HG02763 (cell line): ENCODE measurements at regions not wholly inside any gene's neighbourhood (a gene's known extent, or its start where the extent isn't known, plus 50 kb on each side); places are given as distances from the start of the nearest gene placed in this dataset.

Source experiments
- ATAC-seq: cut with Tn5 transposase; IDR thresholded peaks from one replicate; pipeline ENCODE4 v1.9.1; 2021; ENCODE audit warnings: mild to moderate bottlenecking, moderate library complexity; ENCODE audit not compliant: unreplicated experiment

GRCh38 chr11:113555071-113555619 is 79.9 kb upstream of the DRD2 start:
- ATAC-seq: no peak

DNA sequence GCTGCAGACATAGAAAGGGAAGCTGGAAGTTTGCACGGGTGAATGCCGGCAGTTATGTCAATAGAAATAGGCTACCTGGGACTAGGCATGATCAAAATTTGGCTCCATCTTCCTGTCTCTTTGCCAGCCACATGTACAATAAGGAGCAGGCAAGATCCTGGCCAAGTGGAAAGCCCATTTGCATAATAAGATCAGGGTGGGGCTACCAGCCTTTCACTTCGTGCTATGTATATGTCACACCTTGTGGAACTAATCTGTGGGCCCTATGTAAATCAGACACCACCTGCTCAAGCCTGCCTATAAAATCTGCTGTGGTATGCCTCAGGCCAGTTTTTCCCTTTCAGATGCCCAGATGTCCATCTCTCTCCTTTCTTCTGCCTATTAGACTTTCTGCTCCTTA is 79.3 kb upstream of the DRD2 start:
- ATAC-seq: no peak

GRCh38 chr11:113553915-113554314 is 78.7 kb upstream of the DRD2 start:
- ATAC-seq: no peak

DNA sequence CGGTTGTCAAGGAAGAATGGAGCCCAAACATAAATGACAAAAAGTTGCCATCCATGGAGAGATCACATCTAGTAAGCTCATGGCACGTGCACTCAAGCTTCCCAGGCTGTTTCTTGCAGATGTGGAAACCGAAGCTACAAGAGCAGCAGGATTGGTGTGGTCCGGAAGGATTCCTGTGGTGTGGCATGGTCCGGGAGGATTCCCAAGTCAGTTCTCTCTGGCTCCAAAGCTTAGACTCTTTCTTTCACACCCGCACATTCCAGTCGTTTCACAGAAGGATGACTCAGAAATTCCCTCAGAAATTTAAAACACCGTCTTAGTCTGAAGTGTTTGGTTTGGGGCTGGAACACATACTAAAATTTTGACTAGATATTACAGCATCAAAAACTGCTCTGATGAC is 78.0 kb upstream of the DRD2 start:
- no peak for ATAC-seq

- no peak for ATAC-seq
Measured at GRCh38 chr11:113552271-113552670, 77.1 kb upstream of the DRD2 start.

DNA sequence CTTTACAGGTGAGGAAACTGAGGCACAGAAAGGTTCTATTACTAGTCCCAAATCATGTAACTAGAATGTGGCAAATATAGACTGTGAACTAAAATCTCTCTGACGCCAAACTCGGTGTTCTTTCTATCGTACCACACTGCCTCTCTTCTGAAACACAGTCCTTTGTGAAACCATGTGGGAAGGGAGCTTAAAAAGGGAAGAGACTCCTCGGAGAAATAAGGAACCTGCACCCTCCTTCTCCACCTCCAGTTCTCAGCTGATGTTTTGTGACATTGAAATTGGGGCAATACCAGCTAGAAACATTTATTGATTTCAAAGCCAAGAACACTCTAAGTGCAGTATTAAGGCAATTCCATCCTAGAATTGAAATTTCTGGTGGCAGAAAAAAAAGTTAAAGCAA is 76.4 kb upstream of the DRD2 start:
- no peak for ATAC-seq

- ATAC-seq: no peak
Measured at GRCh38 chr11:113549611-113550578, 74.7 kb upstream of the DRD2 start.

DNA sequence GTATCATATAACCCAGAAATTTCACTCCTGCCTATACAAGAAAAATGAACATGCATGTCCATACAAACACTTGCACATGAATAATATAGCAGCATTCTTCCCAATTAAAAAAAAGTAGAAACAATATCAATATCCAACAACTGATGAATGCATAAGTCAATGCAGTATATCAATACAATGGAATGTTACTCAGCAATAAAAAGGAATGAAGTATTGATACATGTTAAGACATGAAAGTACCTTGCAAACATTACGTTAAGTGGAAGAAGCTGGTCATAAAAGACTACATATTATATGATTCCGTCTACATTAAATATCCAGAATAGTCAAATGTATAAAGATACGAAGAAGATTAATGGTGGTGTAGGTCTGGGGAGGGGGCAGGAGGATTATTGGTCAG is 73.9 kb upstream of the DRD2 start:
- no peak for ATAC-seq

GRCh38 chr11:113547739-113548138 is 72.5 kb upstream of the DRD2 start:
- no peak for ATAC-seq

DNA sequence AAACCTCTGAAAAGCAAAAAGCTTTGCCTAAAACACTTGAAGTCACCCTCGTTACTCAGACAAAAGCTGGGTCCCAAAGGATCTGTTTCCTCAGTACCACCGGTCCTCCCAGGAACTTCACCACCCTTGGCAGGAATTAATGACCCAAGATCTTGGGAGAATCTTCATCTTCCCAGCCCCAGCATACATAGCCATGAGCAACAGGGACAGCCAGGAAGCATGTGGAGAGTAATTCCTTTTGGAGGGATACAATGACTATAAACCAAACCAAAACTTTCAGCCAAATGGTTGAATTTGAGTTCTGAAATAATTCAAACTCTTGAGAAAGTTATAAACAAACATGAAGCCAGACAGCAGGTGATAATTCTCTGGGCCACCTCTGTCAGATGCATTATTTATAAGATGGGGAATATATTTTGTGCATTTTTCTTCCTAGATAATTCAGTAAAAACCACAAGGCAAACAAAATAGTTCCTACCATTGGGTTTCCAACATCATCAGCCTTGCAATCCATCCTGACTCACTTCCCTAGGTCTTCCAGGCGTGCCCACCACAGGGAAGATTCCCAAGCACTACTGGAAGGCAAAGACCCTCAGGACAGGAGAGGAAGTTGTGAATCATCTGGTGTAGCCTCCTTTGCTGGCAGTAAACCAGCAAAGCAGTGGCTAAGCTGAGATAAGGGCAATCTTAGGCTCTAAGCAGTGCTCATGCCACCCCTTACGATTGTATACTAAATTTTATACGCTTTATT is 71.7 kb upstream of the DRD2 start:
- no peak for ATAC-seq

GRCh38 chr11:113542420-113542819 is 67.2 kb upstream of the DRD2 start:
- no peak for ATAC-seq

DNA sequence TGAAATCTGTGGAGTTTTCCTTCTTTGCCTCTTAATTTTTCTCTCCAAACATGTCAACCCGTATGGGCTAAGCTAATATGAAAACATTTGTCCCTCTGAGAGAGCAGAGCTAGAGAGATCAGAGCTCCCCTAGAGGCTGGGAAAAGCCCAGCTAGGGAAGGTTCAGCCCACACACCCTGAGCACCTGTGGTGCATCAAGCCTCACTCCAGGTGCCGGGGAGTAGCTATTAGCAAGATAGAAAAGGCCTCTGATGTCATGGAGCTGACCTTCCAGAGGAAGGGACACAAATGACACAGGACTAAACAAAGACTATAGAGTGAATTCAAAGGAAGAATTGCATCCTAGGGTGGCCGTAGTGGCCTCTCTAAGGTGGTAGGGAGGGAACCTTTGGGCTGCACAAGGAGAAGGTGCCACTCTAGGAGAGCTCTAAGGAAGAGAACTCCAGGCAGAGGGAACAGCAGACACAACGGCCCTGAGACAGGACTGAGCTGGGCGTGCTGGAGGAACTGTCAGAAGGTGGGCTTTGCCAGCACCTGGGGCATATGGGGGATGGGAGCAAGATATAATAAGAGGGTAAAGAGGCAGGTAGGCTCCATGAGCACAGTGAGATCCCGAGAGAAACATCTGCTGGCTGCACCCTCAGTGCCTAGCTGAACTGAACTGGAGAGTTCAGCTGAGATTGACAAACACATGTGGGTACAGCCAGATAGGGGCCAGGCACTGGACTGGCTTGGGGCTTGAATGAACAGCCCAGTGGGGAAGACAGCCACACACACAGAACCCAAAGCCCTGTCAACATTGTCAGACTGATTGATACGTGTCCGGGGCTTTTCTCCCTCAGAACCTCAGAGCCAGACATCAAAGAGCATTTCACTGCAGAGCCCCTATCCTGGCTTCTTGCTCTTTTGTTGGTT is 65.5 kb upstream of the DRD2 start:
- no peak for ATAC-seq

DNA sequence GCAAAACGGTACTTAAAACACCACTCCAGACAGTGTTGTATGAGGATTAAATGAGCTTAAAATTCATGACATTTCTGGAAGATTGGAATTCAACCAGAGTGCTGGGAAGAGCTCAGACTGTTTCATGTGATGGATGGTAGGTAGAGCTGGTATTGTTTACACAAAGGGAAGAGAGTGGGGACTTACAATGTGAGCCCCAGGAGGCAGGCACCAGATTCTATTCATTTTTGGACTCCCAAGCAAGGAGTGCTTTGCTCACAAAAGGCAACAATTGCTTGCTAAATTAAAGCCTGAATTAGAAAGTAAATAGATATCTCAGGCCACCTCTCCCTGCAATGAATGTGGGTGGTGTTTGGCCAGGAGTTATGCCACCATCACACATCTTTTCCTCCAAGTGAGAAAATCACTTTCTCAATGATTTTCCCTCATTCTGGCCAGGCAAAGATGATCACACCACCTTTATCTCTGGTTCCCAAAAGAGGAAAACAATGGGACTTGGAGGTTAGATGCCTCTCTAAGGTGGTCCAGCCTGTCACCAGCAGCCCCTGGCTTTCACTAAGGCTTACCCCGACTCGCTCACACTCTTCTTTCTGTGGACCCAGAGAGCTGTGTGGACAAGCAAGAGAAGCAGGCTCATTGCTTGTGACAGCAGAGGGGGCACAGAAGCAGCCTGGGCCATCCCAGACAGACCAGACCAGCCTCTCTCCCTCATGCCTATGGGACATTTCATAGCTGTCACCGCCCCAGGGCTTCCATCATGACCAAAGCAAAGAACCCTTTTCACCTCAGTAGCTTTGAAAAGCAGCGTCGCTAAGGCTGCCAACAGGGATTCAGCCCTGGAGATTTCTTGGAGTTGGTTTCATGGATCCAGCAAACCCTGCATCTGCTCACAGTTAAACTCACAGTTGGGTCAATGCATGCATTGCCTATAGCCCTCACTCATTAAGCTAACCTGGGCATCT is 63.5 kb upstream of the DRD2 start:
- no peak for ATAC-seq

- no peak for ATAC-seq
Measured at GRCh38 chr11:113534625-113535024, 59.4 kb upstream of the DRD2 start.

GRCh38 chr11:113533425-113533698 is 58.2 kb upstream of the DRD2 start:
- no peak for ATAC-seq

GRCh38 chr11:113532697-113533424 is 57.7 kb upstream of the DRD2 start:
- no peak for ATAC-seq

DNA sequence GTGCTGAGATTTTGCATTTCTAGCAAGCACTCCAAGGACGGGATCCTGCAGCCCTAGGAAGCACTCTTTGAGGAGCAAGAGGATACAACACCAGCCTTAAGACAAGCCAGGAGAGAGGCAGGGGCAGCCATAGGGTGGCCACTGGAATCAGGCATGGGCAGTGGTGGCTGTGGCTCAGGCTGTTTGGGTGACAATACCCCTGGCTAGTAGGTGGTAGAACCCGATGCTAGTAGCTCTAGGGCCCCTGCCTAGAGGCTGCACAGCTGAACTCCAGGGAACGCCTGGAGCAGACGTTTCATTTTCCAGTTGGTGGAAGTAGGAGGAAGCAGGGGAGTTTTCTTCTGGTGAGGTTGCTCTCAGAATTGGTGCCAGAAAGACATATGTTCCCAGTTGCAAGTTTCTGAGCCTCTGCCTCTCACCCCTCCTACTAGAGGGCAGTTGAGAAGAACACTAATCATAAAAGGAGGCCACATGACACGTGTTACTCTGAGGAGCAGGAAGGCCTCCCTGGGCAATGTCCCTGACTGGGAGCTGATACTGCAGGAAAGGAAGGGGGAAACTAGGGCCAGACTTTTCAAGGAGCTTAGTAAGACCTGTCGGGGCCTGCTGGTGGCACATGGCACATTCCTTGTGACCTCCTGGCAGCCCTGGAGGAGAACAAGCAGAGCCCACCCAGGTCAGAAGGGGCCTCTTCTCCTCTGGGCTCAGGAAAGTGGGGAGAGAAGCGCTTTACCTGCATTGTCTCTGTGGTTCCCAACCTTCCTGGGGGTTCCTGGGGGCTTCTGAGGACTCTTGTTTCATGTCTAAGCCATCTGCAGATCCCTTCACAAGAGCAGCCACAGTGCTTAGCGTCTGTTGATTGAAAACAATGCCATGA is 56.6 kb upstream of the DRD2 start:
- no peak for ATAC-seq

GRCh38 chr11:113531083-113531482 is 55.9 kb upstream of the DRD2 start:
- ATAC-seq: no peak
